ENCODE measurements at regions not wholly inside any gene's neighbourhood (a gene's known extent, or its start where the extent isn't known, plus 50 kb on each side); places are given as distances from the start of the nearest gene placed in this dataset.
A peak's percentile ranks its signal among the peaks of the same experiment; 100 is the strongest.

- 86% methylated on average over 7 of the region's 7 CpGs for WGBS
- no peak overlapping the region for H3K4me2 ChIP-seq (ENCODE audit: low read length, poor library complexity, severe bottlenecking)
- H2AFZ ChIP-seq (ENCODE audit: low read depth, low read length), result no peak overlapping the region
- H3K4ac ChIP-seq (ENCODE audit: low read depth in 1 of 2, low read length in 2 of 2), result no peak overlapping the region
- H4K91ac ChIP-seq (ENCODE audit: low read length), result no peak overlapping the region
- H2BK120ac ChIP-seq (ENCODE audit: low read depth, low read length), result no peak overlapping the region
- no peaks in the 10 kb centered on the region for H3K36me3 ChIP-seq (ENCODE audit: control insufficient read depth in 1 of 2, insufficient read depth in 2 of 2, low read depth in 1 of 2, low read length in 2 of 2)
- no peak overlapping the region for H2BK15ac ChIP-seq (ENCODE audit: low read depth, poor library complexity, severe bottlenecking)
- no peak overlapping the region for H3K14ac ChIP-seq (ENCODE audit: low read length in 2 of 2)
- H3K9me3 ChIP-seq (ENCODE audit: control insufficient read depth, low read length), result no peaks in the 10 kb centered on the region
- no peak overlapping the region for H2BK5ac ChIP-seq (ENCODE audit: low read depth, low read length, poor library complexity, severe bottlenecking)
- H3K4me3 ChIP-seq (ENCODE audit: insufficient read depth in 1 of 2, low read depth in 1 of 2, low read length in 2 of 2), result peak overlapping the region in 1 of 2 experiments; percentile 64
- no peak overlapping the region for H2BK12ac ChIP-seq (ENCODE audit: low read length in 2 of 2)
- H3K9ac ChIP-seq (ENCODE audit: low read length), result peak overlapping the region; percentile 83
- H3K27ac ChIP-seq (ENCODE audit: low read length, poor library complexity, severe bottlenecking), result no peak overlapping the region
- no peak overlapping the region for H3K23ac ChIP-seq (ENCODE audit: low read length in 2 of 2)
- H2AK5ac ChIP-seq (ENCODE audit: low read length, severe bottlenecking), result no peak overlapping the region
- no peak for DNase-seq
- no peaks in the 10 kb centered on the region for H3K79me1 ChIP-seq (replicated peaks; ENCODE audit: low read length, poor library complexity, severe bottlenecking)
- no peaks in the 10 kb centered on the region for H3K27me3 ChIP-seq (ENCODE audit: control insufficient read depth in 1 of 2, insufficient read depth in 1 of 2, low read length in 2 of 2)
- no peak overlapping the region for H3K18ac ChIP-seq (ENCODE audit: low read depth in 1 of 2, low read length in 2 of 2)
- H3K4me1 ChIP-seq (ENCODE audit: control insufficient read depth, insufficient read depth, low read depth, low read length), result no peaks in the 10 kb centered on the region
- H4K8ac ChIP-seq (ENCODE audit: low read length), result no peak overlapping the region
Measured at GRCh38 chr12:107442326-107442987, 243.1 kb upstream of the PWP1 start.

DNA sequence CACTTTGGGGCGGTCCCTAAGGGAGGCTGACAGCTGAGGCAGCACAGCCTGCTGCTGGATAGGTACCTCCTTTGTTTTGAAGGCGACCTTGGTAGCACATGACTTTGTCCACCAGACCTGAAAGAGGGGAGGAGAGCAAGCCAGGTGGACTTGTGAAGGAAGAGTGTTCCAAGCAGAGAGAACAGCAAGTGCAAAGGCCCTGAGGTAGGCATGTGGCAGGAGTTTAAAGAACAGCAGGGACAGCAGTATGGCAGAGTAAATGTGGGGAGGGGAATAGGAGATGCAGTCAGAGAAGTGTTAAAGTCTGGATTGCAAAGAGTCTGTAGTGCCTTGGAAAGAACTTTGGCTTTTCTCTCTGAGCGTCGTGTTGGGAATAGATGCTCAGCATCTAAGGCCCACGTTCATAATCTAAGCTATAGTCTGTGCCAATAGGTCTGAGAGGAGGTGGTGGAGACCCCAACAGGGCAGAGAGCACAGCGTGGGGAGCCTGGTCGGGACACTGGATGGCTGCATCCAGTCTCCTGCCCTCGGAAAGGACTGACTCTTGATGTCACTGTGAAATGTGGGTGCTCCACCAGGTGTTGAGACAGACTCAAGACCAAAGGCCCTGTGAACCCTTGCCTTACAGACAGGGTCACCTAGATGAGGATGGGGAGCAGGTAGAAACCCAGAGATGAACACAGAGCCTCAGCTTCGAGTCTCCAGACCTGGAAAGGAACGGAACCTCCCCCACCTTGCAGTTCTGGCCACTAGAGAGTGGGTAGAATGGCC lies 242.1 kb upstream of the PWP1 start:
- H2AFZ ChIP-seq (ENCODE audit: low read depth, low read length), result no peak overlapping the region

GRCh38 chr12:107444771-107445170 lies 240.8 kb upstream of the PWP1 start:
- Histone ChIP-seq H4K91ac (ENCODE audit: low read length) (no peak overlapping the region), H3K36me3 (ENCODE audit: control insufficient read depth in 1 of 2, insufficient read depth in 2 of 2, low read depth in 1 of 2, low read length in 2 of 2) (no peaks in the 10 kb centered on the region), H4K8ac (ENCODE audit: low read length) (no peak overlapping the region), H2BK120ac (ENCODE audit: low read depth, low read length) (no peak overlapping the region), H3K4me1 (ENCODE audit: control insufficient read depth, insufficient read depth, low read depth, low read length) (no peaks in the 10 kb centered on the region), H2AK5ac (ENCODE audit: low read length, severe bottlenecking) (no peak overlapping the region), H3K4me3 (ENCODE audit: insufficient read depth in 1 of 2, low read depth in 1 of 2, low read length in 2 of 2) (no peak overlapping the region), H3K4ac (ENCODE audit: low read depth in 1 of 2, low read length in 2 of 2) (no peak overlapping the region), H3K27ac (ENCODE audit: low read length, poor library complexity, severe bottlenecking) (no peak overlapping the region), H2AFZ (ENCODE audit: low read depth, low read length) (no peak overlapping the region), H3K9me3 (ENCODE audit: control insufficient read depth, low read length) (no peaks in the 10 kb centered on the region), H2BK15ac (ENCODE audit: low read depth, poor library complexity, severe bottlenecking) (no peak overlapping the region), H3K14ac (ENCODE audit: low read length in 2 of 2) (no peak overlapping the region), H3K79me1 (replicated peaks; ENCODE audit: low read length, poor library complexity, severe bottlenecking) (no peaks in the 10 kb centered on the region), H3K9ac (ENCODE audit: low read length) (no peak overlapping the region), H2BK5ac (ENCODE audit: low read depth, low read length, poor library complexity, severe bottlenecking) (no peak overlapping the region), H2BK12ac (ENCODE audit: low read length in 2 of 2) (no peak overlapping the region), H3K23ac (ENCODE audit: low read length in 2 of 2) (no peak overlapping the region), H3K27me3 (ENCODE audit: control insufficient read depth in 1 of 2, insufficient read depth in 1 of 2, low read length in 2 of 2) (no peaks in the 10 kb centered on the region), H3K4me2 (ENCODE audit: low read length, poor library complexity, severe bottlenecking) (no peak overlapping the region), H3K18ac (ENCODE audit: low read depth in 1 of 2, low read length in 2 of 2) (no peak overlapping the region)
- WGBS, result 78% methylated on average over 10 of the region's 10 CpGs
- no peak for DNase-seq

More for the DNA sequence above, 242.1 kb upstream of the PWP1 start:
- no peak overlapping the region for H3K4me2 ChIP-seq (ENCODE audit: low read length, poor library complexity, severe bottlenecking)
- H2AK5ac ChIP-seq (ENCODE audit: low read length, severe bottlenecking), result no peak overlapping the region
- no peak for DNase-seq
- H3K4me1 ChIP-seq (ENCODE audit: control insufficient read depth, insufficient read depth, low read depth, low read length), result no peaks in the 10 kb centered on the region
- no peak overlapping the region for H4K8ac ChIP-seq (ENCODE audit: low read length)
- no peak overlapping the region for H3K14ac ChIP-seq (ENCODE audit: low read length in 2 of 2)
- H2BK5ac ChIP-seq (ENCODE audit: low read depth, low read length, poor library complexity, severe bottlenecking), result no peak overlapping the region
- H3K9me3 ChIP-seq (ENCODE audit: control insufficient read depth, low read length), result no peaks in the 10 kb centered on the region
- H3K4ac ChIP-seq (ENCODE audit: low read depth in 1 of 2, low read length in 2 of 2), result no peak overlapping the region
- H3K23ac ChIP-seq (ENCODE audit: low read length in 2 of 2), result no peak overlapping the region
- 79% methylated on average over 10 of the region's 10 CpGs for WGBS
- no peak overlapping the region for H2BK120ac ChIP-seq (ENCODE audit: low read depth, low read length)
- no peak overlapping the region for H3K4me3 ChIP-seq (ENCODE audit: insufficient read depth in 1 of 2, low read depth in 1 of 2, low read length in 2 of 2)
- no peak overlapping the region for H3K27ac ChIP-seq (ENCODE audit: low read length, poor library complexity, severe bottlenecking)
- no peaks in the 10 kb centered on the region for H3K27me3 ChIP-seq (ENCODE audit: control insufficient read depth in 1 of 2, insufficient read depth in 1 of 2, low read length in 2 of 2)
- H4K91ac ChIP-seq (ENCODE audit: low read length), result no peak overlapping the region
- H2BK12ac ChIP-seq (ENCODE audit: low read length in 2 of 2), result no peak overlapping the region
- no peak overlapping the region for H3K18ac ChIP-seq (ENCODE audit: low read depth in 1 of 2, low read length in 2 of 2)
- no peaks in the 10 kb centered on the region for H3K79me1 ChIP-seq (replicated peaks; ENCODE audit: low read length, poor library complexity, severe bottlenecking)
- no peaks in the 10 kb centered on the region for H3K36me3 ChIP-seq (ENCODE audit: control insufficient read depth in 1 of 2, insufficient read depth in 2 of 2, low read depth in 1 of 2, low read length in 2 of 2)
- no peak overlapping the region for H3K9ac ChIP-seq (ENCODE audit: low read length)
- no peak overlapping the region for H2BK15ac ChIP-seq (ENCODE audit: low read depth, poor library complexity, severe bottlenecking)

GRCh38 chr12:107446476-107446875 lies 239.1 kb upstream of the PWP1 start:
- no peak overlapping the region for H3K18ac ChIP-seq (ENCODE audit: low read depth in 1 of 2, low read length in 2 of 2)
- H3K9me3 ChIP-seq (ENCODE audit: control insufficient read depth, low read length), result no peaks in the 10 kb centered on the region
- no peak overlapping the region for H2BK12ac ChIP-seq (ENCODE audit: low read length in 2 of 2)
- WGBS, result 78% methylated on average over 3 of the region's 3 CpGs
- H3K9ac ChIP-seq (ENCODE audit: low read length), result no peak overlapping the region
- H3K23ac ChIP-seq (ENCODE audit: low read length in 2 of 2), result no peak overlapping the region
- H2AK5ac ChIP-seq (ENCODE audit: low read length, severe bottlenecking), result no peak overlapping the region
- DNase-seq, result no peak
- no peaks in the 10 kb centered on the region for H3K4me1 ChIP-seq (ENCODE audit: control insufficient read depth, insufficient read depth, low read depth, low read length)
- H3K4me2 ChIP-seq (ENCODE audit: low read length, poor library complexity, severe bottlenecking), result no peak overlapping the region
- no peak overlapping the region for H2BK15ac ChIP-seq (ENCODE audit: low read depth, poor library complexity, severe bottlenecking)
- no peak overlapping the region for H3K4me3 ChIP-seq (ENCODE audit: insufficient read depth in 1 of 2, low read depth in 1 of 2, low read length in 2 of 2)
- no peak overlapping the region for H4K8ac ChIP-seq (ENCODE audit: low read length)
- no peaks in the 10 kb centered on the region for H3K79me1 ChIP-seq (replicated peaks; ENCODE audit: low read length, poor library complexity, severe bottlenecking)
- no peak overlapping the region for H4K91ac ChIP-seq (ENCODE audit: low read length)
- H2BK120ac ChIP-seq (ENCODE audit: low read depth, low read length), result no peak overlapping the region
- no peak overlapping the region for H3K14ac ChIP-seq (ENCODE audit: low read length in 2 of 2)
- H2AFZ ChIP-seq (ENCODE audit: low read depth, low read length), result no peak overlapping the region
- H2BK5ac ChIP-seq (ENCODE audit: low read depth, low read length, poor library complexity, severe bottlenecking), result no peak overlapping the region
- H3K27ac ChIP-seq (ENCODE audit: low read length, poor library complexity, severe bottlenecking), result no peak overlapping the region
- no peaks in the 10 kb centered on the region for H3K27me3 ChIP-seq (ENCODE audit: control insufficient read depth in 1 of 2, insufficient read depth in 1 of 2, low read length in 2 of 2)
- no peak overlapping the region for H3K4ac ChIP-seq (ENCODE audit: low read depth in 1 of 2, low read length in 2 of 2)
- H3K36me3 ChIP-seq (ENCODE audit: control insufficient read depth in 1 of 2, insufficient read depth in 2 of 2, low read depth in 1 of 2, low read length in 2 of 2), result no peaks in the 10 kb centered on the region

Data from mesenchymal stem cell (in vitro differentiated cells and primary cell).